ENCODE measurements at regions not wholly inside any gene's neighbourhood (a gene's known extent, or its start where the extent isn't known, plus 50 kb on each side); places are given as distances from the start of the nearest gene placed in this dataset.
A peak's percentile ranks its signal among the peaks of the same experiment; 100 is the strongest.

DNA sequence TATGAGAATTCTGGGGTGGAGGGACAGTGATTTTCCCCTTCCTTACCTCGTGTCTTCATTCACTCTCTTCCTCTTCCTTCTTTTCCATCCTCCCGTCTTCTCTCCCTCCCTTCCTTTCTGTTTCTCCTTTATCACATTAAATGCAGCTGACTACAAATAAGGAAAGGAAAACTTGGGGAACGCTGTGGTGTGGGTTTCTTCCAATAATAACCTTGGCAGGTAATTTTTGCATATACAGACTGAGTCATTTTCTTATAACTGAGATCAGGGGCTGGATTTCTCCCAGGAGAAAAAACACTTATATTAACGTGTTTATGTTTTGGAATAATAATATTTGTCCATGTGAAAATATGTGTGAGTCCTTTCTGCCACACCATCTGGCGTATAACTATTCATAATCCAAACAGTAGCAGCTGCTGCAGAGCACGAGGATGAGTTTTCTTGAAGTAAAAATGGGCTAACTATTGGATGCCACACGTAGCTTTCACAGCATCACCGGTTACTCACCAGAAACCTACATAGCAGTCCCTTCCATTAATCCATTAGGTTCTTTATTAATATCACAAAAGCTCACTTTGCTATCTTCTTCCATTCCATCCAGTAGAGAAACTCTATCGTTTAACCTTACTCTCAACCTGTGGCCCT lies 139.2 kb upstream of the SASH1 start:
- Histone ChIP-seq H3K23me2 (ENCODE audit: low read depth, low read length) (no peaks in the 10 kb centered on the region), H2BK20ac (ENCODE audit: low read length) (no peak overlapping the region), H3K4me1 (replicated peaks in 1 of 4; ENCODE audit: control insufficient read depth in 3 of 4, insufficient read depth in 4 of 4, low read length in 3 of 4) (peaks cover 0 to 3% (median under 1%) of the 10 kb centered on the region in 4 experiments; a peak in 1 of 7 replicates), H3K4me2 (ENCODE audit: insufficient read depth in 1 of 2, low read depth in 2 of 2, low read length in 2 of 2) (no peak overlapping the region), H2BK15ac (ENCODE audit: low read length) (no peak overlapping the region), H4K20me1 (replicated peaks in 1 of 2; ENCODE audit: control insufficient read depth in 1 of 2, insufficient read depth in 2 of 2, low read length in 2 of 2) (no peaks in the 10 kb centered on the region), H3K9me3 (ENCODE audit: insufficient read depth in 2 of 2, low read depth in 1 of 2, low read length in 1 of 2) (no peaks in the 10 kb centered on the region), H2BK12ac (ENCODE audit: low read depth, low read length) (no peak overlapping the region), H3K27me3 (replicated peaks in 1 of 4; ENCODE audit: control insufficient read depth in 3 of 4, extremely low read depth in 1 of 4, insufficient read depth in 3 of 4, low read length in 3 of 4) (no peaks in the 10 kb centered on the region), H2AK5ac (ENCODE audit: low read depth, low read length) (no peak overlapping the region), H3K18ac (ENCODE audit: extremely low read depth, low read length) (no peak overlapping the region), H3K4ac (replicated peaks; ENCODE audit: insufficient read length, low read depth, low read length) (no peak overlapping the region), H3K36me3 (ENCODE audit: control insufficient read depth in 2 of 4, insufficient read depth in 4 of 4, low read length in 3 of 4) (no peaks in the 10 kb centered on the region), H3K56ac (replicated peaks; ENCODE audit: insufficient read length, low read depth, low read length) (no peak overlapping the region), H2AFZ (ENCODE audit: low read length) (peak overlapping the region; percentile 10; the same call in 1 of the 2 replicates), H2BK120ac (replicated peaks; ENCODE audit: low read depth, low read length) (no peak overlapping the region), H3K27ac (ENCODE audit: low read depth, low read length) (no peak overlapping the region), H4K8ac (ENCODE audit: extremely low read depth, insufficient read depth, low read length) (no peak overlapping the region), H3K23ac (ENCODE audit: insufficient read length) (no peak overlapping the region), H4K5ac (ENCODE audit: insufficient read length, low read depth, low read length) (no peak overlapping the region), H3K4me3 (ENCODE audit: extremely low read depth in 1 of 4, insufficient read depth in 2 of 4, low read depth in 3 of 4, low read length in 4 of 4) (no peak overlapping the region), H3K79me1 (ENCODE audit: low read depth, low read length) (no peaks in the 10 kb centered on the region), H3K9ac (replicated peaks in 1 of 4; ENCODE audit: extremely low read depth in 1 of 4, low read depth in 3 of 4, low read length in 3 of 4) (no peak overlapping the region), H4K91ac (replicated peaks; ENCODE audit: insufficient read length, low read length) (no peak overlapping the region), H3K14ac (ENCODE audit: insufficient read length) (no peak overlapping the region), H3K79me2 (ENCODE audit: control insufficient read depth in 1 of 2, insufficient read depth in 2 of 2, low read length in 2 of 2) (no peaks in the 10 kb centered on the region), H2BK5ac (ENCODE audit: low read depth, low read length) (no peak overlapping the region)
- no peak for FAIRE-seq
- CTCF ChIA-PET (ENCODE audit: partially characterized antibody): interaction anchor here (1.1 to 1.6 kb wide), 2 partner anchors 22 to 58 kb away, joined by 3 to 5 read pairs; no protein-coding TSS in a partner anchor
- WGBS, 2 experiments (ENCODE audit: extremely low coverage in 1 of 2, insufficient coverage in 1 of 2, insufficient read length in 1 of 2, insufficient replicate concordance in 2 of 2, low coverage in 1 of 2, low lambda C conversion rate in 2 of 2, missing lambda C conversion rate in 1 of 2): 84% methylated on average over 9 of the region's 9 CpGs; no CpG with 5 or more reads in 1 of the 2 experiments
- no peak for DNase-seq (ENCODE audit: low read depth in 1 of 2, low spot score in 2 of 2)
- POLR2A ChIA-PET (ENCODE audit: partially characterized antibody): interaction anchor here (0.8 kb wide), 1 partner anchor 29 kb away, joined by 3 read pairs; no protein-coding TSS in a partner anchor
- TF ChIP-seq NANOG (IDR thresholded peaks at IDR 0.05; ENCODE audit: insufficient read depth, low read depth, low read length, poor library complexity, severe bottlenecking) (no peak), KDM4A (IDR thresholded peaks at IDR 0.05; ENCODE audit: low read depth, low read length, severe bottlenecking) (no peak), RXRA (IDR thresholded peaks at IDR 0.05; ENCODE audit: insufficient read depth, low read depth, low read length) (no peak), CHD2 (IDR thresholded peaks at IDR 0.05; ENCODE audit: low read length) (no peak), SUZ12 (IDR thresholded peaks at IDR 0.05; ENCODE audit: low read length) (no peak), JUND (IDR thresholded peaks at IDR 0.05; ENCODE audit: low read length) (no peak), TCF12 (IDR thresholded peaks at IDR 0.05; ENCODE audit: low read depth, low read length) (no peak), SIN3A (conservative IDR thresholded peaks at IDR 0.05 in 1 of 2, IDR thresholded peaks at IDR 0.05 in 1 of 2; ENCODE audit: low read depth in 1 of 2, low read length in 2 of 2) (no peak), RAD21 (IDR thresholded peaks at IDR 0.05 in 1 of 2, conservative IDR thresholded peaks at IDR 0.05 in 1 of 2; ENCODE audit: low read depth in 2 of 2, low read length in 2 of 2) (no peak), SRF (IDR thresholded peaks at IDR 0.05; ENCODE audit: low read depth, low read length) (no peak), JUN (IDR thresholded peaks at IDR 0.05; ENCODE audit: low read depth, low read length) (no peak), SIRT6 (IDR thresholded peaks at IDR 0.05; ENCODE audit: low read length) (no peak)
- TF ChIP-seq, protein P1, sequence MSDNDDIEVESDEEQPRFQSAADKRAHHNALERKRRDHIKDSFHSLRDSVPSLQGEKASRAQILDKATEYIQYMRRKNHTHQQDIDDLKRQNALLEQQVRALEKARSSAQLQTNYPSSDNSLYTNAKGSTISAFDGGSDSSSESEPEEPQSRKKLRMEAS (IDR thresholded peaks at IDR 0.05): no peak

Measured in H1 (cell line).